AG04450 (cell line): ENCODE measurements at regions not wholly inside any gene's neighbourhood (a gene's known extent, or its start where the extent isn't known, plus 50 kb on each side); places are given as distances from the start of the nearest gene placed in this dataset.
A peak's percentile ranks its signal among the peaks of the same experiment; 100 is the strongest.

Experiments used
- CTCF ChIA-PET: fragments of 300-600, 350-600 bp; formaldehyde crosslinking; extraction: SDS; loops from one replicate; lab custom pipeline; 2022; ENCODE audit warnings: antibody characterized with exemption, inconsistent platforms; lab: Charles Lee
- POLR2A ChIA-PET: fragments of 350-600 bp; formaldehyde crosslinking; extraction: SDS; loops from one replicate; lab custom pipeline; 2021; ENCODE audit warnings: antibody characterized with exemption, inconsistent platforms; lab: Yijun Ruan, JAX
- DNase-seq: peaks from one replicate; pipeline ENCODE4 v3.0.0-alpha.2; 2011; ENCODE audit warnings: low read depth, low spot score
- H3K27ac ChIP-seq: one replicate; pipeline ENCODE4 v1.5.1; 2012; ENCODE audit warnings: low read depth, low read length, control low read depth
- H3K27me3 ChIP-seq: one replicate; pipeline ENCODE4 v1.6.0; 2012; ENCODE audit warnings: low read length; ENCODE audit not compliant: control insufficient read depth, insufficient read depth
- H3K4me3 ChIP-seq: 2 replicates; pipeline ENCODE4 v1.5.1; 2011; ENCODE audit warnings: mild to moderate bottlenecking, low read depth, low read length, control low read depth
- H3K9me3 ChIP-seq: 2 replicates; pipeline ENCODE4 v1.5.1; 2012; ENCODE audit warnings: low read length; ENCODE audit not compliant: control insufficient read depth, insufficient read depth
- CTCF ChIP-seq: IDR thresholded peaks from 2 replicates; pipeline ENCODE4 v1.5.1; 2011; ENCODE audit warnings: low read depth, low read length, control low read depth, inconsistent platforms

GRCh38 chr10:4247379-4247778 is 462.4 kb upstream of the KLF6 start:
- ChIA-PET POLR2A (interaction anchor here (1.1 kb wide), 1 partner anchor 465 kb away, joined by 4 read pairs; no protein-coding TSS in a partner anchor), CTCF (interaction anchor here (0.6 to 1.0 kb wide), 2 partner anchors 19 to 115 kb away, joined by 3 to 6 read pairs; no protein-coding TSS in a partner anchor)
- no peak for TF ChIP-seq CTCF
- no peaks in the 10 kb centered on the region for H3K9me3 ChIP-seq
- no peaks in the 10 kb centered on the region for H3K27me3 ChIP-seq
- peak overlapping the region; percentile 95 for H3K27ac ChIP-seq
- H3K4me3 ChIP-seq = no peak overlapping the region
- DNase-seq = no peak

- POLR2A ChIA-PET = interaction anchor here (0.8 to 1.1 kb wide), 2 partner anchors 462 to 464 kb away, joined by 3 to 4 read pairs; partner anchors contain the start of gene KLF6
- H3K9me3 ChIP-seq = no peaks in the 10 kb centered on the region
- no peak overlapping the region for H3K4me3 ChIP-seq
- H3K27ac ChIP-seq = peak overlapping the region; percentile 95
- TF ChIP-seq CTCF = no peak
- peak; percentile 79 for DNase-seq
- no peaks in the 10 kb centered on the region for H3K27me3 ChIP-seq
- CTCF ChIA-PET = interaction anchor here (0.6 to 1.0 kb wide), 2 partner anchors 20 to 115 kb away, joined by 3 to 6 read pairs; no protein-coding TSS in a partner anchor
Measured at GRCh38 chr10:4246881-4247358, 461.9 kb upstream of the KLF6 start.

- H3K4me3 ChIP-seq = no peak overlapping the region
- peak; percentile 97 for DNase-seq
- CTCF ChIA-PET = interaction anchor here (1.0 kb wide), 1 partner anchor 524 kb away, joined by 3 read pairs; no protein-coding TSS in a partner anchor
- no peak overlapping the region for H3K27ac ChIP-seq
- H3K9me3 ChIP-seq = no peaks in the 10 kb centered on the region
- TF ChIP-seq CTCF = no peak
- POLR2A ChIA-PET = interaction anchor here (0.6 to 1.8 kb wide), 4 partner anchors 10 to 468 kb away, joined by 3 to 4 read pairs (median 4); partner anchors contain the start of gene KLF6
- no peaks in the 10 kb centered on the region for H3K27me3 ChIP-seq
Measured at GRCh38 chr10:4243651-4244050, 458.6 kb upstream of the KLF6 start.

- CTCF ChIA-PET = interaction anchor here (1.0 kb wide), 1 partner anchor 524 kb away, joined by 3 read pairs; no protein-coding TSS in a partner anchor
- no peaks in the 10 kb centered on the region for H3K27me3 ChIP-seq
- no peak overlapping the region for H3K27ac ChIP-seq
- no peak for DNase-seq
- TF ChIP-seq CTCF = no peak
- no peak overlapping the region for H3K4me3 ChIP-seq
- POLR2A ChIA-PET = interaction anchor here (0.6 to 1.8 kb wide), 5 partner anchors 11 to 467 kb away, joined by 3 to 7 read pairs (median 4); partner anchors contain the start of gene KLF6
- H3K9me3 ChIP-seq = no peaks in the 10 kb centered on the region; the same call in 1 of the 2 replicates
Measured at GRCh38 chr10:4243169-4243568, 458.2 kb upstream of the KLF6 start.

GRCh38 chr10:4242561-4243035 is 457.6 kb upstream of the KLF6 start:
- Histone ChIP-seq H3K4me3 (peak overlapping the region; percentile 28; the same call in 1 of the 2 replicates), H3K27me3 (no peaks in the 10 kb centered on the region), H3K9me3 (no peaks in the 10 kb centered on the region; the same call in 1 of the 2 replicates), H3K27ac (peak overlapping the region; percentile 93)
- TF ChIP-seq CTCF = no peak
- POLR2A ChIA-PET = interaction anchor here (1.6 to 1.8 kb wide), 2 partner anchors 11 to 391 kb away, joined by 4 to 7 read pairs; no protein-coding TSS in a partner anchor
- DNase-seq = peak; percentile 71
- CTCF ChIA-PET = interaction anchor here (1.0 kb wide), 1 partner anchor 525 kb away, joined by 3 read pairs; no protein-coding TSS in a partner anchor
